SH-SY5Y (cell line): ENCODE measurements at regions not wholly inside any gene's neighbourhood (a gene's known extent, or its start where the extent isn't known, plus 50 kb on each side); places are given as distances from the start of the nearest gene placed in this dataset.

Source experiments
- GATA2 ChIP-seq: IDR thresholded peaks from 2 replicates; pipeline ENCODE4 v1.6.1; 2011; ENCODE audit warnings: mild to moderate bottlenecking, low read depth, low read length
- GATA3 ChIP-seq: IDR thresholded peaks from 2 replicates; pipeline ENCODE4 v1.6.1; 2011; ENCODE audit warnings: low read depth, mild to moderate bottlenecking, low read length, moderate library complexity

DNA sequence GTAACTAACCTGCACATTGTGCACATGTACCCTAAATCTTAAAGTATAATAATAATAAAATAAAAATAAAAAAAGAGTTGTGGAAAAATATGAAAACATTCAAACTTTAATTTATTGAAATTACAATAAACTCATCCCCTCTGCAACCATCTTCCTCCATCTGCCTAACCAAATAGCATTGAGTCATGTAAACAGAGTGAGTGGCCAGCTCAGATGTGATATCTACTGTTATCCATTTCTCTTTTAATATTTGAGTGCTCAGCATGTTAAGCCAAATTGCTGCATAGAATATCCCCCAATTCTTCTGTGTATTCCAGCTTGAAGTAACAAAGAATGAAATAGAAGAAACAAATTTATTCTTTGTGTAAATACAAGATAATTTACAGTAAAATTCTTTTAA, 124.4 kb upstream of the HMHB1 start:
- TF ChIP-seq GATA2 (no peak), GATA3 (no peak)
